HG03025 (cell line): ENCODE measurements at regions not wholly inside any gene's neighbourhood (a gene's known extent, or its start where the extent isn't known, plus 50 kb on each side); places are given as distances from the start of the nearest gene placed in this dataset.

Experiments
- ATAC-seq: cut with Tn5 transposase; IDR thresholded peaks from one replicate; pipeline ENCODE4 v1.9.1; 2021; ENCODE audit warnings: mild to moderate bottlenecking, moderate library complexity; ENCODE audit not compliant: unreplicated experiment, low FRiP score

DNA sequence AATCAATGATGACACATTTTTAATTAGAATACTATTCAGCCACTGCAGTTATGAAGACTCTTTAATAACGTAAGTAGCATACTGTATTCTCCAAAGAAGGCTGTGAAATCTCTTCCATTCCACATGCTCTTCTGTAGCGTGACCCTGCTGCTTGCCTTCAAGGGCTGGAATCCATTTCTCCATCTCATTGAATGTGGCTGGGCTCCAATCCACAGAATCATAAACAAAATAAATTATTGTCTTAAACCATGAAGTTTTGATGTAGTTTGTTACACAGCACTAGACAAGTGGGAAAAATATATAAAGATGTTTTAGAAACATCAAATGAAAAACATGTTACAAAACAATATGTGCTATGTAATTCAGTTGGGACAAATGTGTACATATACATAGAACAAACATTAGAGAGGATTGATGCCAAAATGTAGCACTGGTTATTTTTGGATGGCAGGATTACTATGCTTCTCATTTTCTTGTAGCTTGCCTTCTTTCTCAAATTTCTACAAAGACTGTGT is 410.8 kb upstream of the PODXL start:
- ATAC-seq: no peak

DNA sequence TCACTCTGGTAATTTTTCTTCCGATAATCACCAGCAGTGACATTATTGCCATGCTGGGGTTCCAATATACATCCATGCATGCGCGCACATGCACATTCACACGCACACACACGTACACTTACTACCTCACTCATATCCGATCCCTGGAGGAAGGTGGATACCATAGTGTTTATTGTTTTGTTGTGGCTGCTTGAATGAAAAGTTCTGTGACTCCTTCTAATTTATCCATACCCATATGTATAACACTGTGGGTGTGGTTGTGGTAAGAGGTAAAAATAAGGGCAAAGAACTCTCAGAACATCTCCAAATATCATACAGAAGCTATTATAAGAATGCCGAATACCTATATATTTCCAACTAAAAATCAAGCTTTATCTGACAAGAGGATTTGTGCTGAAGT is 407.8 kb upstream of the PODXL start:
- ATAC-seq: no peak

DNA sequence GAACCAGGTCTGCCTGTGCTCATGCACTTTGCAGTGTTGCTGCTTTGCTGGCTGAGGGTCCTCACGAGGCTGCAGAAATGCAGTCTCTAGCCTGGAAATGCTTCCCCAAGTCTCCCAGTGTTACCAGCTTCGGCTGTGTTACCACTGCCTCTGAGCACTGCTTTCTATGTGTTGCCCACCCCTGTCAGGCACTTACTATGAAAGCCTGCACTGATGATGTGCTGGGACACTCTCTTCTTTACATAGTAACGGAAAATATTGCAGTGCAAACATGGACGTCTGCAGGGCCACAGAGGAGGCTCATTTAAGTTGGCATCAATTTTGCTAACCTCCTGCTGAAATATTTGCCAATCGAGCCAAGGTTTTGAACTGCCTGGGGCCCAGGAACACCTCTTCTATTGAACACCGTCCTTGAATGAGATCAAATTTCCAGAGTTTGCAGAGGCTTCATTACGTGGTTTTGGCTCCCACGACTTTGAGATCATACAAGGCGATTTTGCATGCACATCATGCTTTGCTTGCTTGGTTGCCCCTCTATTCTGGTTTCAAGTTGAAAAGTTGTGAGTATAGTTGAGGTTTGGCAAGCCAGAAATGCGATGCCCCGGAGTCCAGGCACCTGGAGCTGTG is 404.7 kb upstream of the PODXL start:
- no peak for ATAC-seq

DNA sequence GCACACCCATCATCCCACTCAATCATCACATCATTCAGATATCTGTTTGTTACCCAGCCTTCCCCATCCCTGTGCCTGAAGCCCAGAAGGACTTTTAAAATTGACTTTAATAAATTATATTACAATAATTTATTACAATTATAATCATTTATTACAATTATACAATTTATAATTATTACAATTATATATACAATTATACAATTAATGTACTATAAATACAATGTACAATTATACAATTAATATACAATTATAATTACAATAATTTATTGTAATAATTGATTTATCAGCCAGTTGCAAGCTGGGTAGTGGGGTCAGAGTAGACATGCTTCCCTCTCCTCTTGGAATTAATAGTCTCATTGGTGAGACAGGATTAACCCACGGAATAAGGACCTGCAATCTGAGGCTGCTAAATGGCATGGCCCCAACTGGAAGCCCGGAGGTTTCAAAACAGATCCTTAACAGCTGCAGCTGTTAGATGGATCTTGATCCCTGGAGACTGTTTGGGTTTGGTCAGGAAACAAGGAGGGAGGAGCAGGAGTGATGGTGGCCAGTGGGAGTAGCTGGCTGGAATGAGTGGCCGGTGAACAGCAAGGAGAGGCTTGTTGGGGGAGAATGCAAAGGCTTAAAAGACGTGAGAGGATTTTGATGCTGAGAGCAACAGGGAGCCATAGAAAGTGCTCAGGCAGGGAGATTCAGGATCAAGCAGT is 402.8 kb upstream of the PODXL start:
- no peak for ATAC-seq

DNA sequence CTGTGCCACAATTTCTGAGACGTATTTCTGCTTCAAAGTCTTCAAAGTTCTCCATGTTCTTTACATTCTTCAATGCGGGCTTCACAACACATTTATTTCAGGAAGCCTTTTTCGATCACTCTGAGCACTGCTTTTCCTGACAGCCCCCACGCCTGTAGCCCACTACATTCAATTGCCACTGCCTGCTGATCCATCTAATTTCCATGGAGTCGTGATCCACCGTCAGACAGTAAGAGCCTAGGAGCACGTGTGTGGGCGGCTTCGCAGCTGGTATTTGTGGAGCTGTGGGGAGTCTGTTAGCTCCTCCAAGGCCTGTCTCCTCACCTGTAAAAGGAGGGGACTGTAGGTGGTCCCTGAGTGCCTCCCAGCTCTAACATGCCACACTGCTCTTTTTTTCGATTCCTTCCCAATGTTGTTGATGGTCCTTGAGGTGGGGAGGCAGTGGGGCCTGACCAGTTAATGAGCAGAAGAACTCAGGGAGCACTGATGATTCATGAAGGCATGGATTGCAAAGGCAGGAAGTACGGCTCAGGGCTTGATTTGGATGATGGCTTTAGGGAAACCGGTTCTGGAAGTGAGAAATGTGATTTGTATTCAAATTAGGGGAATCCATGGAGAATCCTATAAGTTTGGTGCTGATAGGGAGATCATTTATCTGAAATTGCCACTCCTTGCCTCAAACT is 401.1 kb upstream of the PODXL start:
- ATAC-seq: no peak

DNA sequence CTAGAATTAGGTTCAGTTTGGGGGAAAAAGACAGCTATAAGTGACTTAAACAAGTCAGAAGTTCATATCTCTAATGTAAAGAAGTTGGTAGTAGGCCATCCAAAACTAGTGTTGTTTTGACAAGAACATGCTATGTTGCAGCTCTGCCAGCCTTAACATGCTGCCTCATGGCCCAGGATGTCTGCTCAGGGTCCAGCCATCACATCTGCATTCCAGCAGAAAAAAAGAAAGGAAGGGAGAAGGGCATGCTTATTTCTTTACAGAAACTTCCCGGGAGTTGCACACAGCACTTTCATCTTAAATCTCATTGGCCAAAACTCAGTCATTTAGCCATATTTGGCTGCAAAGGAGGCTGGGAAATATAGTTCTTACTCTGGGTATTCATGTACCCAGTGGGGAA is 400.4 kb upstream of the PODXL start:
- ATAC-seq: no peak

DNA sequence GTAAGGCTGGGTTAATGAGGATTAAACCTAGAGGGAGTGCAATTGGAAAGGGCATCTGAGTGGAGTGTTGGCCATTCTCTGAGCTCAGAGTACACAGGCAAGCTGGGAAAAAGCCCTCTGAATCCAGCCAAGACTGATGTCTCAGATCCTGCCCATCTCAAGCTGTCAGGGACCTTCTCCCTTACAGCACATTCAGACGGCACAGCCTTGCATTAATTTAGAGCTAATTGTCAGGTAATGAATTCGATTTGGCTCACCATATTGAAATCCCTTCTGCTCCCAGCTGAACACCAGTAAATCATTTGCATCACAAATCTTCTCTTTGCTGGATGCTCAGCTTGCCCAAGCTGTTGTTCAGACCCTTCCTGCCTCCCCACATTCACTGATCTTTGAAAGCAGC is 399.3 kb upstream of the PODXL start:
- ATAC-seq: no peak

DNA sequence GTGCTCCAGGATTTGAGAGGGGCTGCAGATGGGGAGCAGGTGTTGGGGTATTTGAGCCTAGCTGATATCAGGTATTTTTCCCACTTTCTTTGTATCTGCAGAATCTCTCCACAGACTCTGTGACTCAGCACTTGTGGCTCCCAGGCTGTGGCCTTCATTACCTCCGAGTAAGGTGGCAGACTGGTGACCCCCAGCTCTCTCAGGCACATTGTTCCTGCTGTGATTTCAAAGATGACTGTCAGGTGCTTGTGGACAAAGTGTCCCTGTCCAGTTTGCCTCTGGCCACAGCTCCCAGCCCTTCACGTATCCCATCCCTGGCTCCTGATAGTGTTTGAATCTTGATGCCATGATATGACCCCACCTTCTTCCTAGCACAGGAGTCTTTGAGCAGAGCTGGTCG is 396.8 kb upstream of the PODXL start:
- no peak for ATAC-seq

DNA sequence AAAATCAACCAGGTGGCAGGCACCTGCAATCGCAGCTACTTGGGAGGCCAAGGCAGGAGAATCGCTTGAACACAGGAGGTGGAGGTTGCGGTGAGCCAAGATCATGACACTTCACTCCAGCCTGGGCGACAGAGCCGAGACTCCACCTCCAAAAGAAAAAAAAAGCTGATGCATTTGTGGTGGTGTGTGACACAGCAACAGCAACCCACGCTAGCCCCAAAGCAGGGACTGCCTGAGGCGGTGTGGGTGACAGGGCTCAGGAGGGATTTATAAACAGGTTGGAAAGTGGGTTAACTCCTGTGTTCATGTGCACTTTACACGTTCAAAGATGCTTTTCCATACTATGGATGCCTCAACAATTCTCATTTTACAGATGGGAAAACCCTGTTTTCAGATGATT is 395.9 kb upstream of the PODXL start:
- ATAC-seq: no peak

DNA sequence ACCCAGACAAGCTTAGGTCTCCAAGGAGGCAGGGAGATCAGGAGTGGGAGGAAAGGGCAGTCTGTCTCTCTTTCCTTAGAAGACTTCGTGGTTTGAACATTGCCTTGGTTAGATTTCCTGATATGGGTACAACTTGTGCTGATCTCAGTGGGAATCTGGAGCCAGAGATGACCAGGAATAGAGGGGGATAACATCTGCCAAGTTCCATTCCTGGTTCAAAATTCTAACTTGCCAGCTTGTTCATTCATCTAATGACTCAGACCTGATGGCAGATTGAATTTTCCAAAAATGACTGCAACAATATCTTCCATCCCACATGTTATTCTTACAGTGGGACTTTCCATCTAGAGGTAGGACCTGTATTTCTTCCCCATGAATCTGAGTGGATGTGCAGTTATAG is 394.3 kb upstream of the PODXL start:
- ATAC-seq: no peak

DNA sequence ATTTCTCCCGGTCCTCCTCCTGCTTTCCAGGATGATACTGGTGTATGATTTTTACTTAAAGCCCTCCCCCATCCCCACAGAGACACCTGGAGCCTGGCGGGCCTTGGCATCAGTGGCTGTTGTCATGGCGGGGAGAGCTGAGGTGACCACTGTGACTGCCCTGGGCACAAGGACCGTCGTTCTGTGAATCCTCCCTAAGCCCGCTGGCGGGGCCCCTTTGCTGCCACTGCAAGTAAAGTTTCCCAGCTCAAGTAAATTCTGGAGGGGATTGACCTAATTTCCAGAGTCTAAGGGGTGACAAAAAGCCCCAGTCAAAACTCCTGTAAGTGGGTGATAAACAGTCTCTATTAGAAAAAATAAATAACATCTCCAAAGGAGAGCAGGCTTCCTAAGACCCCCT is 393.2 kb upstream of the PODXL start:
- no peak for ATAC-seq

DNA sequence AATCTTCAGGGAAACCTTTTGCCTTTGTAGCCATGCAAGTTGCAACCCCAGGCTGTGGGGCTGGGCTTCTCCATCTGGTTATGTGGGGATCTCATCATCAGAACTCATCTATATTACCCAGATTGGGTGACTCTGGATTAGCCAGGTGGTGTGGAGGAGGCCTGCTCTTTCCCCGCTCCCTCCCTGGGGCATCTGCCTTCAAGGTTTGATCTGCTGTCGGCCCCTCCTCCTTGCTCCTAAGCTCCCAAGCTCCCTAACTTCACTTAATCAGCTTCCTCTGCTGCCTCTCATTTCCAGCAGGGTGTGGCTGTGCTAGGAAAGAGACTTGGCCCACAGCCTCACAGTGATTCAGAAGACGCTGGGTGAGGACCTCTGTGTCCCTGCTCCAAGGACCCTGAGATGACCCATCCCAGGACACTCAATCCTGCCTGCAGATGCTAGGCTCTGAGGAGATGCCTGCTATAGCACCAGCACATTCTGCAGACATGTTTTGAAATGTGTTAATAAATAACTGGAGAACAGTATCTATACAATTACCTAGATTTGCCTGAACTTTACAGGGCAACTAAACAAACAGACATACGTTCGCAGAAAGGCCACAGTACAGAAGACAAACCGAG is 392.1 kb upstream of the PODXL start:
- ATAC-seq: no peak

DNA sequence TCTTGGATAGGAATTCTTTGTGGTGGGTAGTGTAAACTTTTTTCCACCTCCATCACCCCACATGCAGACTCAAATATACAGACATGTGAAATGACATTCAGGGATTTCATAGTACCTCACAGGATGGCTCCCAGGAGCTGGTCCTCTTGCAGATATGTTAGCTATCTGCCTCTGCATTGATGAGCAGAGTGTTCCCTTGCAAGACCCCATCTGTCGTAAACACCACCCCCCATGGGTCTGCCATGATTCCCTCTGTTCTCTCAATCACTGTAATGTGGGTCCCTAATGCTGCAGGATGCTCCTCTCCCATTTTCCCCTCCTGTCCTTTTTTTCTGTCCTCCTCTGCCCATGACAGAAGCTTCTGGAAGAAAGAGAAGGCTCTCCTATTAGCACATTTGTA is 391.2 kb upstream of the PODXL start:
- no peak for ATAC-seq

DNA sequence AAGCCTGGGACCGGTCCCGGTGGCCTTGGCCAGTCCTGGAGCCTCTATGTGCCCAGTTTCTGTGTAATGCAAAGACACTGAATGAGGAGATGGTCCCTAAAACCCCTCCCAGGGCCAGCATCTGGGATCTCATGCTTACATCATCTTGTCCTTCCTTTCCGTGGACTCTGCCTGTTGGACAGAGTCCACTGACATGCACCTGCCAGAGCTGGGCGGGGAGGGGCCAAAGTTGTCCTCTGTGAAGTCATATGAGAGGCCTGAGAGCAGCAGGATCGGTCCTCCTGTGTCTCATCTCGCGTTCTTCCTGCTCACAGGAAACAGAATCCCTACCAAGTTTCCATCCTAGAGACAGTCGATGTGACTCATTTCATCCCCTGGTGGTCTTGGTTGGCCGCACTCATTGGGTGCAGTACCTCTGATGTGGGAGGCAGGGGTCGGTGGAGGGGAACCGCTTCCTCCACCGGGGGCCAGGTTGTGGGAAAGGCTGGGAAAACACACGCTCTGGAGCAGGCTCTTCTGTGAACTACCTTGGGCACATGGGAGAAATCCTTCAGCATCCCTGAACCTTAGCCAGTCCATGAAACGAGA is 389.6 kb upstream of the PODXL start:
- no peak for ATAC-seq

DNA sequence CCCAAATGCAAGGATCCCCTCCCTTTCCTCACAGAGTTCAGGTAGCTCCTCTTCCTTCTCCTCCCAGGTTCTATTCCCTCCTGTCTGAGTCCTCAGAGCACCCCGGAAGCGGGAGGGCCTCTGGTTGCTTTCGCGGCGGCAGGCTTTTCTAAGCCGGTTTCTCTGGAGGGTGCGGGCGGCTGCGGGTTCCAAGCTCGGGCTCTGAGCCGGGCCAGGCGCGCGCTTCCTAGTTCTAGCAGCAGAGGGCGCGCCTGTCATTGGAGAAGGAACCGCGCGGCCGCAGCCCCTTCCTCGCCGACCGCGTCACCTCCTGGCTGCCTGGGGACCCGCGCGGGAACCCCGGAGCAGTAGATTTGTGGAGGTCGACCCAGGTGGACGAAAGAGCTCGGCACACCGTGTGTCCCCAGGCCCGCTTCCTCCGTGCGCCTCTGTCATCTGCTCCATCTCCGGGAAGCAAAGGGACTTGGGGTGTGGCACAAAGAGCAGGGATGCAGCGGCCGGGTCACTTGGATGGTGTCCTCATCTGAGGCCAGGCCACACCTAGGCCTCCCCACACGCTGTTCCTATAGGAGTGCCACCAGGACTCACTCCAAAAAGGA is 389.0 kb upstream of the PODXL start:
- ATAC-seq: no peak

DNA sequence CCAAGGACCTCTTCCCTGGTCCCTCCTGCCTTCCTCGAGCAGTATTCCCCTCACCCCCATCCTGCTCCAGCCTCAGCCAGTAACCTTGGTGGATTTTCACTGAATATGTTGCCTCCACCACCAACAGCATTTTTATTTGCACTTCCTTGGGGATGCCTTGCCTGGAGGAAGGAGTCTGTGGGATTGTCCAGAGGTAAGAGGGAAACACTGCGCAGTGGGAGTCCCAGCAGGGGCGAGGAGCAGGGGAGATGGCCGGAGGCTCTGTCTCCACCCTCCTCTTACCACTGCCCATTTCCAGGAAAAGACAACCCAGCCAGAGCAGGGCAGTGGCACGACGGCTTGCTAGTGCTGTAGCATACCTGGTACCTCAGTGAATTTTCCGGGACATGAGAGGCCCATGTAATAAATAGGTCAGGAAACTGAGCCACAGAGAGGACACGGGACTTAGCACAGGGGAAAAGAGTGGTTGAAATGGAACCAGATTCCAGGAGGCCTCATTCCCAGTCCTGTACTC is 388.2 kb upstream of the PODXL start:
- ATAC-seq: no peak

DNA sequence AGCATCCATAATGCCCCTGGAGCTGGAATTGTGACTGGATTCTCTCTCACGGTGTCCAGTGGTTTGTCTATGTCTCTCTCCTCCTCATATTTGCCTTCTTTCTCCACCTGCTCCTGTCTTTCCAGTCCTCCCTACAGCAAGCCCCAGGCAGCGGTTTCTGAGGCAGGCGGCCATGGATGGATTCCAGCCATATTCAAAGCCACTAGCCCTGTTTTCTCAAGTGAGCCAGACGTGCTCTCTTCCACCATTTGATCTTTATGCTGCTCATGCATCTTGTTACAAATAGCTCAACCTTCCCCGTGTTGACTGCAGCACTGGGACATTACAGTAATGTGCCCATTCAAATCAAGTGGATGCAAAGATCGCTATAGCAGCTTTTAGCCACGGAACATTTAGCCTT is 387.2 kb upstream of the PODXL start:
- no peak for ATAC-seq

DNA sequence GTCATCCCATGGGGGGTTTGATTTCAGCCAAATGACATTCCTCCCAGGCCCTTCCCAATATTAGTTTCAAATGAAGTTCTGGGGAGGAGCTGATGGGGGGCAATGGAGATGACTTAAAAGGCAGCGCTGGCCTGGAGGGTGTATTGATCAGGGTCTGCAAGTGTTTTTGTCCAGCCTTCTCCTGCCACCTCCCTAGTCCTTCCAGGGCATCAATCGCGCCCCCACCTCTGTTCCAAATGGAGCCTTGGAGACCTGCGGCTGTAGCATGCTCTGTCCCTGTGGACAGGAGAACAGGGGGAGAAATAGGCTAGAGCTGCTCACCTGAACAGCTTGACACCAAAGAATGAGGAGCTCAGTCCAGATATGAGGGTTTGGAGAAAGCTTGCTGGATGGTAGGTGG is 386.8 kb upstream of the PODXL start:
- ATAC-seq: no peak

DNA sequence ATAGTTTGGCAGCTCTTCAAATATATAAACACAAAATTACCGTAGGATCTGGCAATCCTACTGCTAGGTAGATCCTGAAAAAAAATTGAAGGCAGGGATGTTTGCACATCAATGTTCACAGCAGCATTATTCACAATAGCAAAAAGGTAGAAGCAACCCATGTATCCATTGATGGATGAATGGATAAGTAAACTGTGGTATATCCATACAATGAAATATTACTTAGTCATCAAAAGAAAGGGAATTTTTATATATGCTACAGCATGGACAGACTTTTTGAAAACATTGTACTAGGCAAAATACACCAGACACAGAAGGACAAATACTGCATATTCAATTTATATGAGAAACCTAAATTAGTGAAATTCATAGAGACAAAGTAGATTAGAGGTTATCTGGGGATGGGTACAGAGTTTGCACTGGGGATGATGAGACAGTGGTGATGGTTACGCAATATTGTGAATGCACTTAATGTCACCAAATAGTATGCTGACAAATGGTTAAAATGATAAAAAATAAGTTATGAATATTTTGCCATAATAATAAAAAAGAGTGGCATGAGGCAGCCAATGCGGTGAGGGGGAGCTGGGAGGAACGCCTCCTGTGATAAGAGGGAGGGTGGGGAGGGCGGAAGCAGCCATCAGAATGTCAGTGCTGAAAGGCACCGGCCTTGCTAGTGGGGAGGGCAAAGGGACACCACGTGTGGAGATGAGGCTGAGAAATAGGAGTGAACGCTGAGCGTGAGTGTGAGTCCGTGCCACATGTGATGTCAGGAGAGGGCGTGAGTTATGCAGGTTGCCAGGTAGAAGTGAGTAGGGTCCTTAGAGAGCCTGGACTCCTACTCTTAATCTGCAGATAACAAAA is 386.1 kb upstream of the PODXL start:
- no peak for ATAC-seq
